H9 (cell line): ENCODE measurements at regions not wholly inside any gene's neighbourhood (a gene's known extent, or its start where the extent isn't known, plus 50 kb on each side); places are given as distances from the start of the nearest gene placed in this dataset.

Source experiments
- DNase-seq: peaks from one replicate; pipeline ENCODE4 v3.0.0-alpha.2; 2017
- H2AFZ ChIP-seq: one replicate; pipeline ENCODE4 v1.6.1; 2013; ENCODE audit warnings: mild to moderate bottlenecking, low read length, control low read depth, moderate library complexity
- H2AK5ac ChIP-seq: 2 replicates; pipeline ENCODE4 v1.6.1; 2013; ENCODE audit warnings: low read length, control low read depth, mixed read lengths; ENCODE audit not compliant: insufficient read length
- H2BK120ac ChIP-seq: one replicate; pipeline ENCODE4 v1.6.1; 2013; ENCODE audit warnings: low read depth, mild to moderate bottlenecking, low read length, control low read depth, inconsistent platforms; ENCODE audit not compliant: poor library complexity, severe bottlenecking
- H2BK12ac ChIP-seq: 2 replicates; pipeline ENCODE4 v1.6.1; 2013; ENCODE audit warnings: low read length, control low read depth, mixed read lengths, low read depth; ENCODE audit not compliant: insufficient read length
- H2BK15ac ChIP-seq: 2 replicates; pipeline ENCODE4 v1.6.1; 2013; ENCODE audit warnings: low read depth, low read length, control low read depth
- H2BK20ac ChIP-seq: one replicate; pipeline ENCODE4 v1.6.1; 2013; ENCODE audit warnings: low read depth, mild to moderate bottlenecking, low read length, control low read depth, inconsistent platforms; ENCODE audit not compliant: poor library complexity, severe bottlenecking
- H2BK5ac ChIP-seq: 2 replicates; pipeline ENCODE4 v1.6.1; 2013; ENCODE audit warnings: low read length, control low read depth, mixed read lengths; ENCODE audit not compliant: insufficient read length
- H3K14ac ChIP-seq: 2 replicates; pipeline ENCODE4 v1.6.1; 2013; ENCODE audit warnings: low read length, control low read depth; ENCODE audit not compliant: insufficient read depth
- H3K18ac ChIP-seq: 2 replicates; pipeline ENCODE4 v1.6.1; 2013; ENCODE audit warnings: low read depth, mild to moderate bottlenecking, mixed read lengths, low read length, control low read depth; ENCODE audit not compliant: insufficient read length
- H3K23ac ChIP-seq: 2 replicates; pipeline ENCODE4 v1.6.1; 2013; ENCODE audit warnings: low read length, control low read depth, mixed read lengths, low read depth; ENCODE audit not compliant: insufficient read length
- H3K23me2 ChIP-seq: 2 replicates; pipeline ENCODE4 v1.6.1; 2013; ENCODE audit warnings: low read depth, mild to moderate bottlenecking, mixed read lengths, low read length, control low read depth; ENCODE audit not compliant: insufficient read length, poor library complexity, severe bottlenecking
- H3K27ac ChIP-seq: 2 replicates; pipeline ENCODE4 v1.5.1; 2013; ENCODE audit warnings: low read length, control low read depth, mixed read lengths, low read depth; ENCODE audit not compliant: insufficient read length
- H3K27me3 ChIP-seq: 2 replicates; pipeline ENCODE4 v1.6.1; 2013; ENCODE audit warnings: low read length, control low read depth, inconsistent platforms; ENCODE audit not compliant: insufficient read depth
- H3K4ac ChIP-seq: 2 replicates; pipeline ENCODE4 v1.6.1; 2013; ENCODE audit warnings: low read depth, mild to moderate bottlenecking, control low read depth, inconsistent platforms, low read length, moderate library complexity
- H3K4me1 ChIP-seq: 2 replicates; pipeline ENCODE4 v1.6.1; 2013; ENCODE audit warnings: low read length, control low read depth, inconsistent platforms; ENCODE audit not compliant: insufficient read depth
- H3K4me2 ChIP-seq: 2 replicates; pipeline ENCODE4 v1.6.1; 2013; ENCODE audit warnings: low read length, control low read depth, mixed read lengths; ENCODE audit not compliant: insufficient read length, insufficient read depth
- H3K56ac ChIP-seq: 2 replicates; pipeline ENCODE4 v1.6.1; 2013; ENCODE audit warnings: low read depth, mild to moderate bottlenecking, mixed read lengths, low read length, control low read depth; ENCODE audit not compliant: insufficient read length
- H3K79me1 ChIP-seq: 2 replicates; pipeline ENCODE4 v1.6.1; 2013; ENCODE audit warnings: low read depth, mild to moderate bottlenecking, moderate library complexity, low read length, control low read depth, inconsistent platforms; ENCODE audit not compliant: insufficient read depth, poor library complexity, severe bottlenecking
- H3K79me2 ChIP-seq: 2 replicates; pipeline ENCODE4 v1.6.1; 2013; ENCODE audit warnings: low read length, control low read depth, inconsistent platforms; ENCODE audit not compliant: insufficient read depth
- H3K9ac ChIP-seq: 2 replicates; pipeline ENCODE4 v1.6.1; 2013; ENCODE audit warnings: low read length, control low read depth, mixed read lengths; ENCODE audit not compliant: insufficient read length; ENCODE audit errors: extremely low read depth
- H3K9me3 ChIP-seq: one replicate; pipeline ENCODE4 v1.6.1; 2013; ENCODE audit warnings: low read depth, low read length, inconsistent platforms; ENCODE audit not compliant: control insufficient read depth
- H3T11ph ChIP-seq: one replicate; pipeline ENCODE4 v1.6.1; 2013; ENCODE audit warnings: mild to moderate bottlenecking, low read length, control low read depth, inconsistent platforms
- H4K20me1 ChIP-seq: one replicate; pipeline ENCODE4 v1.6.1; 2013; ENCODE audit not compliant: control insufficient read depth, insufficient read length, insufficient read depth
- H4K5ac ChIP-seq: 2 replicates; pipeline ENCODE4 v1.6.1; 2013; ENCODE audit warnings: low read depth, mild to moderate bottlenecking, mixed read lengths, low read length, control low read depth; ENCODE audit not compliant: insufficient read length
- H4K8ac ChIP-seq: replicated peaks from 2 replicates; pipeline ENCODE4 v1.6.1; 2013; ENCODE audit warnings: low read length, control low read depth, mixed read lengths, low read depth; ENCODE audit not compliant: insufficient read length
- H4K91ac ChIP-seq: 2 replicates; pipeline ENCODE4 v1.6.1; 2013; ENCODE audit warnings: low read depth, mild to moderate bottlenecking, moderate library complexity, mixed read lengths, low read length, control low read depth; ENCODE audit not compliant: insufficient read length
- H3K27ac Mint-ChIP-seq, 3 experiments: 2 replicates in 2 of 3; 3 replicates in 1 of 3; pipeline ENCODE4 v1.8.0; 2020 to 2021; ENCODE audit warnings: mixed read lengths in 3 of 3, mild to moderate bottlenecking in 1 of 3, moderate library complexity in 1 of 3
- H3K27me3 Mint-ChIP-seq: 2 replicates; pipeline ENCODE4 v1.8.0; 2021; ENCODE audit warnings: low read depth, mild to moderate bottlenecking, moderate library complexity, mixed read lengths
- H3K36me3 Mint-ChIP-seq, 3 experiments: 2 replicates in 2 of 3; 3 replicates in 1 of 3; pipeline ENCODE4 v1.8.0; 2020 to 2021; ENCODE audit warnings: low read depth in 3 of 3, mixed read lengths in 3 of 3; ENCODE audit not compliant: insufficient read depth in 1 of 3
- H3K4me1 Mint-ChIP-seq, 2 experiments: 2 replicates each; pipeline ENCODE4 v1.8.0; 2020; ENCODE audit warnings: mixed read lengths in 2 of 2
- H3K4me3 Mint-ChIP-seq, 2 experiments: 2 replicates in 1 of 2; 3 replicates in 1 of 2; pipeline ENCODE4 v1.8.0; 2020 to 2021; ENCODE audit warnings: mild to moderate bottlenecking in 2 of 2, mixed read lengths in 2 of 2, moderate library complexity in 1 of 2
- H3K9me3 Mint-ChIP-seq, 2 experiments: 2 replicates in 1 of 2; 3 replicates in 1 of 2; pipeline ENCODE4 v1.8.0; 2020; ENCODE audit warnings: mild to moderate bottlenecking in 2 of 2, mixed read lengths in 2 of 2, moderate library complexity in 1 of 2
- CTCF ChIP-seq: fragments of 200-600 bp; sonication (generic); conservative IDR thresholded peaks from 3 replicates; pipeline ENCODE4 v1.8.0; 2021; ENCODE audit warnings: antibody characterized with exemption, mild to moderate bottlenecking
- WGBS: extraction: QIAGEN DNeasy Blood & Tissue Kit; methylation state at CpG from one replicate; pipeline ENCODE4 v1.1.7; 2013; ENCODE audit warnings: missing lambda C conversion rate, low lambda C conversion rate, mixed read lengths; ENCODE audit not compliant: insufficient read length; ENCODE audit errors: extremely low coverage; 5-methylcytosine and 5-hydroxymethylcytosine counted together

GRCh38 chr3:43161684-43162229 is 55.9 kb upstream of the POMGNT2 start:
- no peak overlapping the region for H2AFZ ChIP-seq
- Mint-ChIP-seq H3K36me3 (peaks cover 0 to 6% (median 0%) of the 10 kb centered on the region in 3 experiments; a peak in 3 of 7 replicates), H3K9me3 (peaks cover 5 to 9% of the 10 kb centered on the region in 2 experiments), H3K27ac (no peak overlapping the region), H3K4me1 (peaks cover 14 to 15% of the 10 kb centered on the region in 2 experiments), H3K4me3 (no peak overlapping the region), H3K27me3 (peaks cover 2% of the 10 kb centered on the region; the same call in 1 of the 2 replicates)
- H3K79me2 ChIP-seq: no peaks in the 10 kb centered on the region
- H4K5ac ChIP-seq: no peak overlapping the region
- H2AK5ac ChIP-seq: no peak overlapping the region
- H3K56ac ChIP-seq: no peak overlapping the region
- H3K14ac ChIP-seq: no peak overlapping the region
- H2BK120ac ChIP-seq: no peak overlapping the region
- no peaks in the 10 kb centered on the region for H3K9me3 ChIP-seq
- no peak overlapping the region for H3K4me2 ChIP-seq
- H4K20me1 ChIP-seq: no peaks in the 10 kb centered on the region
- no peak overlapping the region for H2BK5ac ChIP-seq
- WGBS: no CpG with 5 or more reads among the region's 5 CpGs
- no peaks in the 10 kb centered on the region for H3K27me3 ChIP-seq
- no peak overlapping the region for H3K4ac ChIP-seq
- H2BK15ac ChIP-seq: no peak overlapping the region
- peak; percentile 55 for DNase-seq
- H3K27ac ChIP-seq: no peak overlapping the region
- H2BK12ac ChIP-seq: no peak overlapping the region
- H3K9ac ChIP-seq: no peak overlapping the region
- H3K79me1 ChIP-seq: no peaks in the 10 kb centered on the region
- no peak overlapping the region for H4K8ac ChIP-seq
- H3K4me1 ChIP-seq: peaks cover 4% of the 10 kb centered on the region; the same call in 1 of the 2 replicates
- no peak overlapping the region for H2BK20ac ChIP-seq
- no peak overlapping the region for H3T11ph ChIP-seq
- H3K18ac ChIP-seq: no peak overlapping the region
- H3K23ac ChIP-seq: no peak overlapping the region
- H4K91ac ChIP-seq: no peak overlapping the region
- H3K23me2 ChIP-seq: no peaks in the 10 kb centered on the region
- no peak for TF ChIP-seq CTCF
